Upper lobe of right lung (tissue), 1 donor: ENCODE measurements at regions not wholly inside any gene's neighbourhood (a gene's known extent, or its start where the extent isn't known, plus 50 kb on each side); places are given as distances from the start of the nearest gene placed in this dataset.

Experiments used
- ATAC-seq: fragments of 200-7000 bp; cut with Tn5 transposase; one replicate; pipeline ENCODE4 v1.9.1; 2020; ENCODE audit warnings: mild to moderate bottlenecking, moderate library complexity
- DNase-seq: peaks from one replicate; pipeline ENCODE4 v3.0.0-alpha.2; 2020
- H3K27ac ChIP-seq: fragments of 200-600 bp; one replicate; pipeline ENCODE4 v1.8.0; 2022
- H3K27me3 ChIP-seq: fragments of 200-600 bp; one replicate; pipeline ENCODE4 v1.8.0; 2022; ENCODE audit warnings: mild to moderate bottlenecking
- H3K36me3 ChIP-seq: fragments of 200-600 bp; one replicate; pipeline ENCODE4 v1.8.0; 2022
- H3K4me1 ChIP-seq: fragments of 200-600 bp; one replicate; pipeline ENCODE4 v1.8.0; 2022
- H3K4me3 ChIP-seq: fragments of 200-600 bp; one replicate; pipeline ENCODE4 v1.8.0; 2022; ENCODE audit warnings: mild to moderate bottlenecking
- H3K9me3 ChIP-seq: fragments of 200-600 bp; one replicate; pipeline ENCODE4 v1.8.0; 2022
- intact Hi-C: fragments of 100-400 bp; cut with DNase I; formaldehyde crosslinking; loops from one replicate; pipeline ENCODE4 v1.11.0; 2022
- TF ChIP-seq, protein P1 (sequence below): fragments of 200-600 bp; IDR thresholded peaks from one replicate; pipeline ENCODE4 v1.8.0; 2022; ENCODE audit warnings: antibody characterized with exemption
- donor health status: DM: no; HTN: yes; CAD: no; lungs with severe emphysema.

DNA sequence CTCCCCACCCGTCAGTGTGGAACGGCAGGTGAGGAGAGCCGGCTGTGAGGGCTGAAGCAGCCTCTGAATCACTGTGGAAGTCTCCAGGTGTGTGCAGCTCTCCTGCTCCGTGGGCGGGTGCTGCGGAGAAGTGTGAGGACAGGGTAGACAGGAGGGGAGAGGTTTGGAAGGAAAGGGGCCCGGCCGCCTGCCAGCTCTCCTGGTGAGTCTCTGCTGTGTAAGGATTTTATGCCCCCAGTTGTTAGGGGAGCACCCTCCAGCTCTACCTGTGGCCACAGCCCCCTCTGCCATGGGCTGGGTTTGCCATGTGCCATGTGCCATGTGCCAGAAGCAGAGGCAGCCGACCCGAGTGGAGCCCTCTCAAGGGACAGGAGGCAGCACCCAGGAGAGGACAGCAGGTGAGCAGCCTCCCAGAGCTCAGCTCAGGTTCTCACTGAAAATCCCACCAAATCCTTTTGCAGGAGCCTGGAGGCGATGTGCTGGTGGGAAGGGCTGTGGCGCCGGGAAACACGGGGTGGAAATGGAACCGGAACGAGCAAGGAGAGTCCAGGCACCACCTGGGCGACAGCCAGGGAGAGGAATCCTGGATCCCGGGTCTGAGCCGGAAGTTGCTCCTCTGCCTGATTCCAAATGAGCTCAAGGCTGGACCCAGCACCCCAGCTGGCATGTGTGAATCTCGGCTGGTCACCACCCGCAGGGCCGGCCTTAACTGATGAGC lies 804.4 kb downstream of the BRD1 start:
- Histone ChIP-seq H3K36me3 (no peaks in the 10 kb centered on the region), H3K9me3 (no peaks in the 10 kb centered on the region), H3K27ac (no peak overlapping the region), H3K4me3 (no peak overlapping the region), H3K27me3 (no peaks in the 10 kb centered on the region), H3K4me1 (no peaks in the 10 kb centered on the region)
- intact Hi-C loops = no loop called here
- ATAC-seq (no peak), DNase-seq (peak; percentile 60)
- TF ChIP-seq, protein P1, sequence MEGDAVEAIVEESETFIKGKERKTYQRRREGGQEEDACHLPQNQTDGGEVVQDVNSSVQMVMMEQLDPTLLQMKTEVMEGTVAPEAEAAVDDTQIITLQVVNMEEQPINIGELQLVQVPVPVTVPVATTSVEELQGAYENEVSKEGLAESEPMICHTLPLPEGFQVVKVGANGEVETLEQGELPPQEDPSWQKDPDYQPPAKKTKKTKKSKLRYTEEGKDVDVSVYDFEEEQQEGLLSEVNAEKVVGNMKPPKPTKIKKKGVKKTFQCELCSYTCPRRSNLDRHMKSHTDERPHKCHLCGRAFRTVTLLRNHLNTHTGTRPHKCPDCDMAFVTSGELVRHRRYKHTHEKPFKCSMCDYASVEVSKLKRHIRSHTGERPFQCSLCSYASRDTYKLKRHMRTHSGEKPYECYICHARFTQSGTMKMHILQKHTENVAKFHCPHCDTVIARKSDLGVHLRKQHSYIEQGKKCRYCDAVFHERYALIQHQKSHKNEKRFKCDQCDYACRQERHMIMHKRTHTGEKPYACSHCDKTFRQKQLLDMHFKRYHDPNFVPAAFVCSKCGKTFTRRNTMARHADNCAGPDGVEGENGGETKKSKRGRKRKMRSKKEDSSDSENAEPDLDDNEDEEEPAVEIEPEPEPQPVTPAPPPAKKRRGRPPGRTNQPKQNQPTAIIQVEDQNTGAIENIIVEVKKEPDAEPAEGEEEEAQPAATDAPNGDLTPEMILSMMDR = no peak

DNA sequence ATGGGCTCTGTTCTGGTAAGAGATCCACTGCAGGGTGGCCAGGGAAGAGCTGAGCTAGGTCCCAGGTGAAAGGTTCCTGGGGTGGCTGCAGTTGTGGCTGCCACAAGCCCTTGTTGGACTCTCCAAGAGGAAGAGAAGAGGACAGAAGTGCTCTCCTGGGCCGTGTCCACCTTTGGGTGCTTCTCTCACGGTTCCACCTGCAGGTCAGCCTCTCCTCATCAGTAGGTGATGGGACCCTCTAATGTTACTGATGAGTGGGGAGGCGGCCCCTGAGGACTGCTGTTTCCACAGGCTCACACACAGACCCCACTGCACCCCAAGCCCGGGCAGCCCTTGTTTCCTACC lies 804.9 kb downstream of the BRD1 start:
- Histone ChIP-seq H3K4me3 (no peak overlapping the region), H3K27ac (no peak overlapping the region), H3K36me3 (no peaks in the 10 kb centered on the region), H3K27me3 (no peaks in the 10 kb centered on the region), H3K9me3 (no peaks in the 10 kb centered on the region), H3K4me1 (no peaks in the 10 kb centered on the region)
- intact Hi-C loops = no loop called here
- ATAC-seq = no peak
- no peak for DNase-seq
- TF ChIP-seq, protein P1 = no peak

DNA sequence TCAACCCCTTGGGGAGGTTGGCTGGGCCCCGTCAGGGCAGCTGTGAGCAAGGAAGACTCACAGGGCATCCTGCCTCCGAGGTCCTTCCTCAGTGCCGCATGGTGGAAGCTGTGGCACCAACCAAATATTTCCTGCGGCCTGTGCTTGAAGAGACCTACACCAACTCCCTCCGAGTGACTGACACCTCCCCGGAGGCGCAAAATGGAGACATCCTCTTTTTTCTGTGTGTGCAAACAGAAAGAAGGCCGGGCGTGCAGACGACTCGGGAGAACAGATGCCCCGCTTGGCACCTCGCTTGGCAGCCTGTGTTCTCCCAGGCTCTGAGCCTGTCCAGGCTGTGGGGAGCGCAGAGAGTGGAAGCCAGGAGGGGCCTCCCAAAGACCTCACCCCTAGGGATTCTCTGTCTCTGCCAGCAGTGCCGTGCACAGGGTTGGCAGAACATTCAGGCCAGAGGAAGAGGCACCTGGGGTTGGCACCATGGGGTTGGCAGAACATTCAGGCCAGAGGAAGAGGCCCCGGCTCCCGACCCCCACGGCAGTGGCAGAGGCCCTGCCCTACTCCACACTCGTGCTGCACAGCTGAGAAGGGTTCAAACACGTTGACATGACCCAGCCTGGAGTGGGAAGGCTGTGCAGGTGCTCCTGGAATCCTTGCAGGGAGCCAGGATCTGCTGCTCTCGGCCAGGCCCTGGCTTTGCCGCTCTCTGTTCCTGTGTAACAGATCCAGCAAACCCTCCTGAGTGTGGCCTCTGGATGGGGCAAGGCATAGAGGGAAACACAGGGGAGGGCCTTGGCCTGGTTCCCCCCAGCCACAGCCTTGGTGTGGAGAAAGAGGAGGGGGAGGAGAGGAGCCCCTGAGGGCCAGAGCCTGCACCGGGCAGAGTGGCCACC lies 805.5 kb downstream of the BRD1 start:
- ATAC-seq (no peak), DNase-seq (peak; percentile 56)
- H3K27me3 ChIP-seq = no peaks in the 10 kb centered on the region
- no peaks in the 10 kb centered on the region for H3K9me3 ChIP-seq
- H3K27ac ChIP-seq = no peak overlapping the region
- no peak overlapping the region for H3K4me3 ChIP-seq
- intact Hi-C loops = no loop called here
- TF ChIP-seq, protein P1 = no peak
- H3K36me3 ChIP-seq = no peaks in the 10 kb centered on the region
- H3K4me1 ChIP-seq = no peaks in the 10 kb centered on the region

DNA sequence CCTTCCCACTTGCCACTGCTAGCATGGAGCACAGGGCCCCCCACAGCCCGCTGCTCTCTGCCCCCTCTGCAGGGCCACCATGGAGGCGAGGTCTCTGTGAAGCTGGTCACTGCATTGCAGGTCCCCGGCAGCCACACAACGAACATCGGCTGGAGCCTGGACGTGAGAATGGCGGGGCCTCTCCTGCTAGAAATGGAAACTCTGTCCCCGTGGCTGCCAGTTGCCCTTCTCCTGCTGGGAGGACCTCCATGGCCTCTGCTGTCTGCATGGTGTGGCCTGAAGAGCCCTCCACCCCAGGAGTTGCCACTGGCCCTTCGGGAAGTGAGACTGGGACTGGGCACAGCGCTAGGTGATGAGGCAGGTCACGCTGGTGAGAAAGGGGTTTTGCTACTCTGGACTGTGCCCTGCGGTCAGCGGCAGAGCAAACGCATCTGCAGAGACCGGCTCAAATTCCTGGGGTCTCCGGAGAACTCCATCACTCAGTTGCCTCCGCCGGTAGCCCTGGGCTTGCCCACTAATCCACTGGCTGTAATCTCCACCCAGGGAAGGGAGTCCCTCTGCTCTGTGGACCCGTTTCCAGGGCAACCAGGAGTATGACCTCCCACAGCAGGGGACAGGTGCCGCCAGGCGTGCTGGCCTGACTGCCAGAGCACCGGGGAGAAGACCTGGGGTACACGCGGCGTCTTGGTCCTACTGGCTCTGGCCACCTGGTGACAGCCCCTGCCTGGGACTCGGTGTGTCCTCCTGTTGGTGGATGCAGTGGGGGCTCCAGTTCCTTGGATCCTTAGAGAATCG lies 806.3 kb downstream of the BRD1 start:
- no peaks in the 10 kb centered on the region for H3K27me3 ChIP-seq
- intact Hi-C loops = no loop called here
- TF ChIP-seq, protein P1 = no peak
- no peaks in the 10 kb centered on the region for H3K9me3 ChIP-seq
- H3K36me3 ChIP-seq = no peaks in the 10 kb centered on the region
- DNase-seq (peak; percentile 57), ATAC-seq (no peak)
- no peaks in the 10 kb centered on the region for H3K4me1 ChIP-seq
- H3K27ac ChIP-seq = no peak overlapping the region
- H3K4me3 ChIP-seq = no peak overlapping the region

DNA sequence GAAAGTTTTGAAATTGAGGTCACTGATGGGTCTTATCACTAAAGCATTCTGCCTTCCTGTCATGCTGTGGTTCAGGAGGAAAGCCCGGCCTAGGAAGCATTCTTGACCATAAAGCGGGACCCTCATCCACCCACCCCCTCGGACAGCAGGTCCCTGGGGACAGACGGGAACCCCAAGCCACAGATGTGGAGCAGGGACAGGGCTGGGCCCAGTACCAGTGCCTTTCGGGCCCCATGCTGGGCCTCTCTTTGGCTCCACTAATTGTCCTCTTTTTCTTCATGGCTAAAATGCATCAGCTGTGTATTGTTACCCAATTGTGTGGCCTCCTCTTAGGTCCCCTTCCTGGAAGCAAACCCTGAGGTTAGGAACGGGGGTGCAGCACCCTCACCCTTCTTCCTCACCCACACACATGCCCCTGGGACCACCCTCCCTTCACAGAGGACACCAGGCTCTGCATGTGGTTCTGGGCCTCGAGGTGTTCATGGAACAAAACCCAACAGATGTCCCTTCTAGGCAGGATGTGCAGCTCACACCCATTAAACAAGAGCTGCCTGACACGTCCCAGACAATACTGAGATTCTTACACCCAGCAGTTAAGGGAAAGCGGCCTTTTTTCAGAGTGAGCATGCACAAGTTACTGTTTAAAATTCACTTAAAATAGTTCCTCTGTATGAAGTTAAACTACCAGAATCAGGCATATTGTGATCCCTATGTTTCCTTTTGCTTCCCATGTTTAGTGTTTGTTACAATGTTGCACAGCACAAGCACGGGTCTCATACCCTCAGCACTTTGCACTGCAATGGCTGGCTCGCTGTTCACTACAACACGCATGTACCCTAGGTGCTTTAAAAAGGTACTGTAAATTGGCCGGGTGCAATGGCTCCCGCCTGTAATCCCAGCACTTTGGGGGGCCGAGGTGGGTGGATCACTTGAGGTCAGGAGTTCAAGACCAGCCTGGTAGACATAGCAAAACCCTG lies 807.6 kb downstream of the BRD1 start:
- ATAC-seq (no peak), DNase-seq (no peak)
- intact Hi-C loops = no loop called here
- H3K27me3 ChIP-seq = no peaks in the 10 kb centered on the region
- H3K4me1 ChIP-seq = no peaks in the 10 kb centered on the region
- no peaks in the 10 kb centered on the region for H3K9me3 ChIP-seq
- TF ChIP-seq, protein P1 = no peak
- no peaks in the 10 kb centered on the region for H3K36me3 ChIP-seq
- H3K27ac ChIP-seq = no peak overlapping the region
- H3K4me3 ChIP-seq = no peak overlapping the region
